Hepatocyte (in vitro differentiated cells): ENCODE measurements at regions not wholly inside any gene's neighbourhood (a gene's known extent, or its start where the extent isn't known, plus 50 kb on each side); places are given as distances from the start of the nearest gene placed in this dataset.

Experiments used
- EZH2 ChIP-seq: fragments of 200-600 bp; sonication (generic); IDR thresholded peaks from 2 replicates; pipeline ENCODE4 v1.6.1; 2016; ENCODE audit warnings: antibody characterized with exemption, mild to moderate bottlenecking, borderline replicate concordance
- EZH2phosphoT487 ChIP-seq: fragments of 200-600 bp; sonication (generic); IDR thresholded peaks from one replicate; pipeline ENCODE4 v1.6.1; 2018; ENCODE audit warnings: antibody characterized with exemption, mild to moderate bottlenecking, low read depth, moderate library complexity; ENCODE audit not compliant: unreplicated experiment, severe bottlenecking
- TF ChIP-seq, protein P1 (sequence below): fragments of 200-600 bp; sonication (generic); IDR thresholded peaks from 2 replicates; pipeline ENCODE4 v1.5.1; 2016; ENCODE audit warnings: antibody characterized with exemption, mild to moderate bottlenecking; ENCODE audit not compliant: poor library complexity

DNA sequence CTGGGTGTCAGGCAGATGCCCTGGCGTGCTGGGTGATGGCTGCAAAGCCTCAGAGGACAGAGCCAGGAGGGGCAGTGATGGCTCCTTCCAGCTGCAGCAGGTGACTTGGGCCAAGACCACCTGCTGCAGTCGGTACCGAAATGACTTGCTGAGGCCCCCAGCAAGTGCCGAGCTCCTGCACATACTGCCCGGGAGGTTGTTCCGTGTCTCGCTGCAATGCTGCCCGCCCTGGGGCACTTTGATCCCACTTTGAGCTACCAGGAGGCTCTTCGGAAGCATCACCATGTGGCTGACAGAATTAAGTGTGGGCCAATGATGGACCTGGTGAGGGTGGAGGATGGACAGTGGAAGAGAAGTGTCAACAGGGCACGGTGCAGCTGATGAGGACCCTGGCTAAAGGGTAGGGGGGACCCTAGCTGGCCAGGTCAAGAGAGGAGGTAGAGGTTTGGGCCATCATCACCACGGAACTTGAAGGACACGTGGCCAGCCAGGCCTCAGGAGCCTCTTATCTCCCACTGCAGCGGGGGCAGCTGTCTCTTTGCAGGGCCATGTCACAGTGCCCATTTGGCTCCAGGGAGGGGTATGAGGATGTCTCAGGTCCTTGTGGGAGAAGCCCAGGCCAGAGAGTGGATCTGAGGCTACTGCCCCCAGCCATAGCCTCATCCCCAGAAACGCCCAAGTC is 51.1 kb upstream of the NANOS1 start:
- TF ChIP-seq, protein P1, sequence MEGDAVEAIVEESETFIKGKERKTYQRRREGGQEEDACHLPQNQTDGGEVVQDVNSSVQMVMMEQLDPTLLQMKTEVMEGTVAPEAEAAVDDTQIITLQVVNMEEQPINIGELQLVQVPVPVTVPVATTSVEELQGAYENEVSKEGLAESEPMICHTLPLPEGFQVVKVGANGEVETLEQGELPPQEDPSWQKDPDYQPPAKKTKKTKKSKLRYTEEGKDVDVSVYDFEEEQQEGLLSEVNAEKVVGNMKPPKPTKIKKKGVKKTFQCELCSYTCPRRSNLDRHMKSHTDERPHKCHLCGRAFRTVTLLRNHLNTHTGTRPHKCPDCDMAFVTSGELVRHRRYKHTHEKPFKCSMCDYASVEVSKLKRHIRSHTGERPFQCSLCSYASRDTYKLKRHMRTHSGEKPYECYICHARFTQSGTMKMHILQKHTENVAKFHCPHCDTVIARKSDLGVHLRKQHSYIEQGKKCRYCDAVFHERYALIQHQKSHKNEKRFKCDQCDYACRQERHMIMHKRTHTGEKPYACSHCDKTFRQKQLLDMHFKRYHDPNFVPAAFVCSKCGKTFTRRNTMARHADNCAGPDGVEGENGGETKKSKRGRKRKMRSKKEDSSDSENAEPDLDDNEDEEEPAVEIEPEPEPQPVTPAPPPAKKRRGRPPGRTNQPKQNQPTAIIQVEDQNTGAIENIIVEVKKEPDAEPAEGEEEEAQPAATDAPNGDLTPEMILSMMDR = no peak
- no peak for TF ChIP-seq EZH2
- TF ChIP-seq EZH2phosphoT487 = no peak
